ENCODE measurements at regions not wholly inside any gene's neighbourhood (a gene's known extent, or its start where the extent isn't known, plus 50 kb on each side); places are given as distances from the start of the nearest gene placed in this dataset.

GRCh38 chr2:59896499-59897245 lies 656.8 kb downstream of the BCL11A start:
- TF ChIP-seq CTCF (IDR thresholded peaks at IDR 0.05; ENCODE audit: poor library complexity, severe bottlenecking) (no peak), REST (IDR thresholded peaks at IDR 0.05; ENCODE audit: borderline replicate concordance) (no peak), RAD21 (conservative IDR thresholded peaks at IDR 0.05) (no peak), EP300 (conservative IDR thresholded peaks at IDR 0.05; ENCODE audit: poor library complexity, severe bottlenecking) (no peak), EZH2 (IDR thresholded peaks at IDR 0.05; ENCODE audit: borderline replicate concordance, insufficient read depth, low read length, poor library complexity, severe bottlenecking) (no peak)
